ENCODE measurements at regions not wholly inside any gene's neighbourhood (a gene's known extent, or its start where the extent isn't known, plus 50 kb on each side); places are given as distances from the start of the nearest gene placed in this dataset.

- H3K9me3 ChIP-seq = no peaks in the 10 kb centered on the region
- no peak for TF ChIP-seq CTCF (IDR thresholded peaks at IDR 0.05)
- H3K36me3 ChIP-seq = no peaks in the 10 kb centered on the region
- no peak for DNase-seq (ENCODE audit: low spot score)
- H3K27me3 ChIP-seq = no peaks in the 10 kb centered on the region
- H3K27ac ChIP-seq = no peak overlapping the region
- no peak overlapping the region for H3K4me3 ChIP-seq
- H3K4me1 ChIP-seq = no peaks in the 10 kb centered on the region
These were observed 284.2 kb upstream of the ATP2B1 start for GRCh38 chr12:89992668-89993451.

- Histone ChIP-seq H3K27ac (no peak overlapping the region), H3K9me3 (no peaks in the 10 kb centered on the region), H3K4me3 (no peak overlapping the region), H3K36me3 (no peaks in the 10 kb centered on the region), H3K27me3 (no peaks in the 10 kb centered on the region), H3K4me1 (no peaks in the 10 kb centered on the region)
- no peak for TF ChIP-seq CTCF (IDR thresholded peaks at IDR 0.05)
- no peak for DNase-seq (ENCODE audit: low spot score)
These were observed 283.4 kb upstream of the ATP2B1 start for GRCh38 chr12:89991807-89992590.

- DNase-seq (ENCODE audit: low spot score) = no peak
These were observed 279.7 kb upstream of the ATP2B1 start for GRCh38 chr12:89988188-89988915.

GRCh38 chr12:89985935-89986334 lies 277.3 kb upstream of the ATP2B1 start:
- Histone ChIP-seq H3K9me3 (no peaks in the 10 kb centered on the region), H3K27me3 (no peaks in the 10 kb centered on the region), H3K27ac (no peak overlapping the region), H3K4me3 (no peak overlapping the region), H3K4me1 (no peaks in the 10 kb centered on the region), H3K36me3 (no peaks in the 10 kb centered on the region)
- no peak for DNase-seq (ENCODE audit: low spot score)
- no peak for TF ChIP-seq CTCF (IDR thresholded peaks at IDR 0.05)

More at GRCh38 chr12:89988188-89988915, 279.7 kb upstream of the ATP2B1 start:
- Histone ChIP-seq H3K9me3 (no peaks in the 10 kb centered on the region), H3K4me1 (no peaks in the 10 kb centered on the region), H3K27me3 (no peaks in the 10 kb centered on the region), H3K4me3 (no peak overlapping the region), H3K27ac (no peak overlapping the region), H3K36me3 (no peaks in the 10 kb centered on the region)
- no peak for TF ChIP-seq CTCF (IDR thresholded peaks at IDR 0.05)

- no peak for TF ChIP-seq CTCF (IDR thresholded peaks at IDR 0.05)
- DNase-seq (ENCODE audit: low spot score) = no peak
- Histone ChIP-seq H3K4me3 (no peak overlapping the region), H3K4me1 (no peaks in the 10 kb centered on the region), H3K27me3 (no peaks in the 10 kb centered on the region), H3K36me3 (no peaks in the 10 kb centered on the region), H3K9me3 (no peaks in the 10 kb centered on the region), H3K27ac (no peak overlapping the region)
These were observed 276.2 kb upstream of the ATP2B1 start for GRCh38 chr12:89984846-89985245.

Measured in right atrium auricular region (tissue), 2 donors.